GM23338 (cell line): ENCODE measurements at regions not wholly inside any gene's neighbourhood (a gene's known extent, or its start where the extent isn't known, plus 50 kb on each side); places are given as distances from the start of the nearest gene placed in this dataset.

Experiments used
- CTCF ChIP-seq, 2 experiments: fragments of 200-600 bp in 1 of 2; sonication (generic) in 1 of 2; conservative IDR thresholded peaks; 2 replicates each; pipeline versions ENCODE4 v1.5.1 to v1.6.1; 2016 to 2017; ENCODE audit warnings: antibody characterized with exemption in 2 of 2, low read depth in 2 of 2, mild to moderate bottlenecking in 2 of 2, moderate library complexity in 1 of 2
- EZH2 ChIP-seq: fragments of 200-600 bp; sonication (generic); IDR thresholded peaks from one replicate; pipeline ENCODE4 v1.8.0; 2017; ENCODE audit warnings: antibody characterized with exemption, mild to moderate bottlenecking, low read depth; ENCODE audit not compliant: unreplicated experiment
- POLR2AphosphoS5 ChIP-seq: IDR thresholded peaks from 2 replicates; pipeline ENCODE4 v1.6.1; 2016; ENCODE audit warnings: antibody characterized with exemption, low read depth

GRCh38 chr5:53361708-53362107, 118.7 kb upstream of the FST start:
- TF ChIP-seq CTCF (conservative IDR thresholded peaks at IDR 0.05; ENCODE audit: low read depth in 2 of 2) = no peak
- TF ChIP-seq POLR2AphosphoS5 = no peak
- no peak for TF ChIP-seq EZH2
